HG03354 (cell line): ENCODE measurements at regions not wholly inside any gene's neighbourhood (a gene's known extent, or its start where the extent isn't known, plus 50 kb on each side); places are given as distances from the start of the nearest gene placed in this dataset.
"Not testable (repeated sequence)": the region's sequence is repeated elsewhere in the genome, so short reads cannot be mapped to it uniquely, and the experiment has no call there.

Experiments
- ATAC-seq: cut with Tn5 transposase; IDR thresholded peaks from one replicate; pipeline ENCODE4 v1.9.1; 2021; ENCODE audit warnings: mild to moderate bottlenecking; ENCODE audit not compliant: unreplicated experiment, poor library complexity, severe bottlenecking

GRCh38 chr5:13251623-13252376, 692.7 kb downstream of the DNAH5 start:
- ATAC-seq: no peak

- peak; percentile 85 for ATAC-seq
Measured at GRCh38 chr5:13250464-13251291, 693.8 kb downstream of the DNAH5 start.

- ATAC-seq: no peak
Measured at GRCh38 chr5:13249854-13250253, 694.6 kb downstream of the DNAH5 start.

- ATAC-seq: no peak
Measured at GRCh38 chr5:13248253-13248652, 696.2 kb downstream of the DNAH5 start.

GRCh38 chr5:13246053-13246452, 698.4 kb downstream of the DNAH5 start:
- ATAC-seq: no peak

GRCh38 chr5:13244151-13244550, 700.3 kb downstream of the DNAH5 start:
- no peak for ATAC-seq

GRCh38 chr5:13227513-13227912, 717.0 kb downstream of the DNAH5 start:
- no peak for ATAC-seq

- no peak for ATAC-seq
Measured at GRCh38 chr5:13218518-13218917, 726.0 kb downstream of the DNAH5 start.

GRCh38 chr5:13217636-13218035, 726.9 kb downstream of the DNAH5 start:
- no peak for ATAC-seq

GRCh38 chr5:13215806-13216205, 728.7 kb downstream of the DNAH5 start:
- no peak for ATAC-seq

GRCh38 chr5:13215370-13215769, 729.1 kb downstream of the DNAH5 start:
- no peak for ATAC-seq

- no peak for ATAC-seq
Measured at GRCh38 chr5:13214182-13214581, 730.3 kb downstream of the DNAH5 start.

- no peak for ATAC-seq
Measured at GRCh38 chr5:13212886-13213285, 731.6 kb downstream of the DNAH5 start.

GRCh38 chr5:13211064-13211463, 733.4 kb downstream of the DNAH5 start:
- no peak for ATAC-seq

- ATAC-seq: no peak
Measured at GRCh38 chr5:13207112-13207511, 737.4 kb downstream of the DNAH5 start.

GRCh38 chr5:13201022-13201421, 743.5 kb downstream of the DNAH5 start:
- no peak for ATAC-seq

- ATAC-seq: not testable (repeated sequence)
Measured at GRCh38 chr5:13198226-13198625, 746.3 kb downstream of the DNAH5 start.

- ATAC-seq: no peak
Measured at GRCh38 chr5:13189532-13189931, 755.0 kb downstream of the DNAH5 start.

- ATAC-seq: no peak
Measured at GRCh38 chr5:13188371-13188770, 756.1 kb downstream of the DNAH5 start.

- ATAC-seq: no peak
Measured at GRCh38 chr5:13187186-13187585, 757.3 kb downstream of the DNAH5 start.

- ATAC-seq: no peak
Measured at GRCh38 chr5:13186177-13186576, 758.3 kb downstream of the DNAH5 start.
